Stimulated activated CD4-positive, alpha-beta T cell treated with anti-CD3 and anti-CD28 coated beads, Interleukin-1b, Interleukin-23, amount 100 ng/mL, for 48 hours (primary cell): ENCODE measurements at regions not wholly inside any gene's neighbourhood (a gene's known extent, or its start where the extent isn't known, plus 50 kb on each side); places are given as distances from the start of the nearest gene placed in this dataset.

ENCODE experiments used
- DNase-seq: peaks from one replicate; pipeline ENCODE4 v3.0.0-alpha.2; 2020

GRCh38 chrX:39189431-39189830 lies 388.2 kb downstream of the MID1IP1 start:
- no peak for DNase-seq

GRCh38 chrX:39194673-39195072 lies 393.4 kb downstream of the MID1IP1 start:
- no peak for DNase-seq

- no peak for DNase-seq
Measured at GRCh38 chrX:39195156-39195555, 393.9 kb downstream of the MID1IP1 start.

- DNase-seq, result peak; percentile 64
Measured at GRCh38 chrX:39196192-39197102, 395.2 kb downstream of the MID1IP1 start.

GRCh38 chrX:39199429-39199828 lies 398.2 kb downstream of the MID1IP1 start:
- no peak for DNase-seq

GRCh38 chrX:39201305-39201990 lies 400.2 kb downstream of the MID1IP1 start:
- DNase-seq, result peak; percentile 10

- no peak for DNase-seq
Measured at GRCh38 chrX:39202641-39203040, 401.4 kb downstream of the MID1IP1 start.

GRCh38 chrX:39203427-39203826 lies 402.2 kb downstream of the MID1IP1 start:
- DNase-seq, result no peak

GRCh38 chrX:39204353-39204752 lies 403.1 kb downstream of the MID1IP1 start:
- DNase-seq, result no peak

- peak; percentile 70 for DNase-seq
Measured at GRCh38 chrX:39204945-39205344, 403.7 kb downstream of the MID1IP1 start.

GRCh38 chrX:39205467-39205866 lies 404.2 kb downstream of the MID1IP1 start:
- DNase-seq, result no peak

- no peak for DNase-seq
Measured at GRCh38 chrX:39206399-39207145, 405.3 kb downstream of the MID1IP1 start.

GRCh38 chrX:39211501-39211900 lies 410.2 kb downstream of the MID1IP1 start:
- DNase-seq, result no peak

- DNase-seq, result peak; percentile 27
Measured at GRCh38 chrX:39212456-39212855, 411.2 kb downstream of the MID1IP1 start.

GRCh38 chrX:39214387-39215126 lies 413.3 kb downstream of the MID1IP1 start:
- DNase-seq, result no peak

- no peak for DNase-seq
Measured at GRCh38 chrX:39220952-39221351, 419.7 kb downstream of the MID1IP1 start.

- no peak for DNase-seq
Measured at GRCh38 chrX:39222346-39223113, 421.3 kb downstream of the MID1IP1 start.

- DNase-seq, result no peak
Measured at GRCh38 chrX:39226251-39226650, 425.0 kb downstream of the MID1IP1 start.

GRCh38 chrX:39227371-39227770 lies 426.1 kb downstream of the MID1IP1 start:
- DNase-seq, result no peak

GRCh38 chrX:39238006-39238405 lies 436.7 kb downstream of the MID1IP1 start:
- DNase-seq, result peak; percentile 12

- DNase-seq, result no peak
Measured at GRCh38 chrX:39242187-39242586, 440.9 kb downstream of the MID1IP1 start.

GRCh38 chrX:39244147-39244546 lies 442.9 kb downstream of the MID1IP1 start:
- DNase-seq, result no peak
